H1 (cell line): ENCODE measurements at regions not wholly inside any gene's neighbourhood (a gene's known extent, or its start where the extent isn't known, plus 50 kb on each side); places are given as distances from the start of the nearest gene placed in this dataset.

ENCODE experiments used
- CTCF ChIA-PET: fragments of 300-600 bp; sonication (Branson Sonifier 250); formaldehyde crosslinking; loops from one replicate; lab custom pipeline; 2021; ENCODE audit not compliant: partially characterized antibody; lab: Charles Lee
- POLR2A ChIA-PET: fragments of 300-600 bp; sonication (Branson Sonifier 250); formaldehyde crosslinking; loops from one replicate; lab custom pipeline; 2021; ENCODE audit warnings: inconsistent platforms; ENCODE audit not compliant: partially characterized antibody; lab: Charles Lee
- DNase-seq, 2 experiments: peaks; one replicate each; pipeline versions ENCODE4 v3.0.0 to v3.0.0-alpha.2; 2010 to 2022; ENCODE audit warnings: low spot score in 2 of 2, low read depth in 1 of 2, mixed read lengths in 1 of 2
- FAIRE-seq: peaks from 2 replicates; lab custom pipeline; 2011; peaks lifted over from hg19 to GRCh38; lab: Jason Lieb, UNC
- H2AFZ ChIP-seq: 2 replicates; pipeline ENCODE4 v1.8.1; 2012; ENCODE audit warnings: low read length, inconsistent platforms
- H2AK5ac ChIP-seq: 2 replicates; pipeline ENCODE4 v1.6.1; 2013; ENCODE audit warnings: low read depth, low read length
- H2BK120ac ChIP-seq: replicated peaks from 2 replicates; pipeline ENCODE3; 2013; ENCODE audit warnings: low read depth, low read length, inconsistent platforms
- H2BK12ac ChIP-seq: 2 replicates; pipeline ENCODE4 v1.6.1; 2013; ENCODE audit warnings: low read depth, low read length
- H2BK15ac ChIP-seq: 2 replicates; pipeline ENCODE4 v1.6.1; 2013; ENCODE audit warnings: low read length
- H2BK20ac ChIP-seq: 2 replicates; pipeline ENCODE4 v1.6.1; 2013; ENCODE audit warnings: low read length
- H2BK5ac ChIP-seq: 2 replicates; pipeline ENCODE4 v1.6.1; 2013; ENCODE audit warnings: low read depth, low read length
- H3K14ac ChIP-seq: 2 replicates; pipeline ENCODE4 v1.6.1; 2013; ENCODE audit warnings: inconsistent platforms; ENCODE audit not compliant: insufficient read length
- H3K18ac ChIP-seq: 2 replicates; pipeline ENCODE4 v1.6.1; 2013; ENCODE audit warnings: low read length; ENCODE audit errors: extremely low read depth
- H3K23ac ChIP-seq: 2 replicates; pipeline ENCODE4 v1.6.1; 2013; ENCODE audit warnings: inconsistent platforms; ENCODE audit not compliant: insufficient read length
- H3K23me2 ChIP-seq: 2 replicates; pipeline ENCODE4 v1.6.1; 2013; ENCODE audit warnings: low read depth, low read length
- H3K27ac ChIP-seq: 2 replicates; pipeline ENCODE4 v1.6.1; 2011; ENCODE audit warnings: low read depth, low read length, inconsistent platforms
- H3K27me3 ChIP-seq, 4 experiments: replicated peaks in 1 of 4; 1 replicate in 1 of 4; 2 replicates in 3 of 4; pipeline versions ENCODE4 v1.6.1 to v1.8.1; 2011 to 2013; ENCODE audit warnings: low read length in 3 of 4, mild to moderate bottlenecking in 3 of 4, inconsistent platforms in 2 of 4, mixed read lengths in 2 of 4, moderate library complexity in 1 of 4; ENCODE audit not compliant: control insufficient read depth in 3 of 4, insufficient read depth in 3 of 4; ENCODE audit errors: extremely low read depth in 1 of 4
- H3K36me3 ChIP-seq, 4 experiments: 2 replicates each; pipeline versions ENCODE4 v1.6.1 to v1.8.1; 2011 to 2013; ENCODE audit warnings: mild to moderate bottlenecking in 4 of 4, low read length in 3 of 4, moderate library complexity in 2 of 4, control low read depth in 1 of 4, inconsistent platforms in 1 of 4; ENCODE audit not compliant: insufficient read depth in 4 of 4, control insufficient read depth in 2 of 4
- H3K4ac ChIP-seq: replicated peaks from 2 replicates; pipeline ENCODE3; 2013; ENCODE audit warnings: low read length, low read depth, mixed read lengths, inconsistent platforms; ENCODE audit not compliant: insufficient read length
- H3K4me1 ChIP-seq, 4 experiments: replicated peaks in 1 of 4; 1 replicate in 1 of 4; 2 replicates in 3 of 4; pipeline versions ENCODE4 v1.6.1 to v1.8.1; 2011 to 2013; ENCODE audit warnings: low read length in 3 of 4, inconsistent platforms in 2 of 4, mixed read lengths in 1 of 4; ENCODE audit not compliant: insufficient read depth in 4 of 4, control insufficient read depth in 3 of 4
- H3K4me2 ChIP-seq, 2 experiments: 2 replicates each; pipeline versions ENCODE4 v1.6.1 to v1.8.1; 2011 to 2013; ENCODE audit warnings: low read depth in 2 of 2, low read length in 2 of 2, control low read depth in 1 of 2, inconsistent platforms in 1 of 2, mild to moderate bottlenecking in 1 of 2; ENCODE audit not compliant: insufficient read depth in 1 of 2
- H3K4me3 ChIP-seq, 4 experiments: fragments of 200-600, 300-600 bp in 1 of 4; sonication (generic), shearing (Covaris generic), sonication (Bioruptor Twin) in 1 of 4; 2 replicates each; pipeline versions ENCODE4 v1.5.1 to v1.8.1; 2011 to 2016; ENCODE audit warnings: low read length in 4 of 4, low read depth in 3 of 4, control low read depth in 2 of 4, inconsistent platforms in 2 of 4, mild to moderate bottlenecking in 2 of 4, mixed read lengths in 1 of 4, moderate library complexity in 1 of 4; ENCODE audit not compliant: insufficient read depth in 2 of 4; ENCODE audit errors: extremely low read depth in 1 of 4
- H3K56ac ChIP-seq: replicated peaks from 2 replicates; pipeline ENCODE3; 2013; ENCODE audit warnings: low read depth, mild to moderate bottlenecking, mixed read lengths, low read length, inconsistent platforms; ENCODE audit not compliant: insufficient read length
- H3K79me1 ChIP-seq: 2 replicates; pipeline ENCODE4 v1.6.1; 2013; ENCODE audit warnings: low read depth, low read length, control low read depth
- H3K79me2 ChIP-seq, 2 experiments: 2 replicates each; pipeline versions ENCODE4 v1.6.1 to v1.8.1; 2012 to 2013; ENCODE audit warnings: low read length in 2 of 2, mild to moderate bottlenecking in 2 of 2, inconsistent platforms in 1 of 2; ENCODE audit not compliant: insufficient read depth in 2 of 2, control insufficient read depth in 1 of 2
- H3K9ac ChIP-seq, 4 experiments: replicated peaks in 1 of 4; 1 replicate in 1 of 4; 2 replicates in 3 of 4; pipeline versions ENCODE4 v1.6.1 to v1.8.1; 2011 to 2013; ENCODE audit warnings: low read depth in 3 of 4, low read length in 3 of 4, control low read depth in 2 of 4, mild to moderate bottlenecking in 2 of 4, moderate library complexity in 2 of 4, inconsistent platforms in 1 of 4; ENCODE audit errors: extremely low read depth in 1 of 4
- H3K9me3 ChIP-seq, 2 experiments: 2 replicates each; pipeline versions ENCODE4 v1.6.1 to v1.8.1; 2012 to 2013; ENCODE audit warnings: mild to moderate bottlenecking in 2 of 2, moderate library complexity in 2 of 2, control low read depth in 1 of 2, inconsistent platforms in 1 of 2, low read depth in 1 of 2, low read length in 1 of 2, mixed read lengths in 1 of 2; ENCODE audit not compliant: insufficient read depth in 2 of 2
- H4K20me1 ChIP-seq, 2 experiments: replicated peaks in 1 of 2; 2 replicates each; pipeline versions ENCODE3 to v1.8.1; 2011 to 2013; ENCODE audit warnings: inconsistent platforms in 2 of 2, low read length in 2 of 2, mild to moderate bottlenecking in 1 of 2; ENCODE audit not compliant: insufficient read depth in 2 of 2, control insufficient read depth in 1 of 2
- H4K5ac ChIP-seq: 2 replicates; pipeline ENCODE4 v1.6.1; 2013; ENCODE audit warnings: low read length, low read depth, mixed read lengths, inconsistent platforms; ENCODE audit not compliant: insufficient read length
- H4K8ac ChIP-seq: 2 replicates; pipeline ENCODE4 v1.8.0; 2013; ENCODE audit warnings: mild to moderate bottlenecking, moderate library complexity, low read length, inconsistent platforms; ENCODE audit not compliant: insufficient read depth; ENCODE audit errors: extremely low read depth
- H4K91ac ChIP-seq: replicated peaks from 2 replicates; pipeline ENCODE3; 2013; ENCODE audit warnings: low read length, mixed read lengths, inconsistent platforms; ENCODE audit not compliant: insufficient read length
- NANOG ChIP-seq: IDR thresholded peaks from 2 replicates; pipeline ENCODE4 v1.6.1; 2011; ENCODE audit warnings: low read length, low read depth, mild to moderate bottlenecking, inconsistent platforms; ENCODE audit not compliant: insufficient read depth, poor library complexity, severe bottlenecking
- RNF2 ChIP-seq: fragments of 200-900, 300-1000 bp; sonication (generic); IDR thresholded peaks from 2 replicates; pipeline ENCODE4 v1.7.1; 2016; ENCODE audit warnings: borderline replicate concordance, low read depth, mild to moderate bottlenecking, antibody characterized with exemption, low read length; ENCODE audit not compliant: poor library complexity, severe bottlenecking; ENCODE audit errors: missing control alignments
- SAP30 ChIP-seq: fragments of 300-600 bp; sonication (generic); IDR thresholded peaks from 2 replicates; pipeline ENCODE4 v1.7.1; 2012; ENCODE audit warnings: low read length, moderate library complexity, mild to moderate bottlenecking, inconsistent platforms; ENCODE audit not compliant: insufficient read depth, insufficient replicate concordance

DNA sequence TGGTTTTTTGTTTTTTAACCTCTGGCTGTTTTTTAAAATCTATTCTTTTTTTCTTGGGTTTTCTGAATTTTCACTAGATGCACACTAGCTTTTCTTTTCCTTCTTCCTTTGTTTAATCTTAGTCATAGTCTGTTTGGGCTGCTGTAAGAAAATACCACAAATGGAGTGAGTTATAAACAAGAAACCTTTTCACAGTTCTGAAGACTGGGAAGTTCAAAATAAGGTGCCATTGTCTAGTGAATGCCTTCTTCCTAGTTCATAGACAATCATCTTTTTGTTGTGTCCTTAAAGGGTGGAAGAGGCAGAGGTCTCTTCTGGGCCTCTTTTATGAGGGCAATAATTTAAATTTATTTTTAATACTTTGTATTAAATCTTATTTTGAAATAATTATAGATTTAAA is 532.9 kb upstream of the ANO5 start:
- Histone ChIP-seq H3K9ac (no peak overlapping the region), H2BK5ac (no peak overlapping the region), H3K18ac (no peak overlapping the region), H4K5ac (no peak overlapping the region), H2AK5ac (no peak overlapping the region), H3K4me1 (no peaks in the 10 kb centered on the region), H2AFZ (no peak overlapping the region), H3K23ac (no peak overlapping the region), H4K8ac (no peak overlapping the region), H3K14ac (no peak overlapping the region)
- CTCF ChIA-PET = interaction anchor here (0.5 to 0.6 kb wide), 2 partner anchors 492 to 747 kb away, joined by 3 to 4 read pairs; no protein-coding TSS in a partner anchor
- no peak for TF ChIP-seq SAP30
- no peak for TF ChIP-seq RNF2
- no peak for TF ChIP-seq NANOG
- TF ChIP-seq, all 59 proteins: peak for 0
- no peak overlapping the region for H3K4me3 ChIP-seq
- FAIRE-seq (no peak), DNase-seq (no peak)
- no peak overlapping the region for H2BK15ac ChIP-seq
- H4K91ac ChIP-seq = no peak overlapping the region
- H3K23me2 ChIP-seq = no peaks in the 10 kb centered on the region
- H3K79me2 ChIP-seq = no peaks in the 10 kb centered on the region
- no peaks in the 10 kb centered on the region for H3K79me1 ChIP-seq
- H3K9me3 ChIP-seq = no peaks in the 10 kb centered on the region
- no peak overlapping the region for H3K56ac ChIP-seq
- H4K20me1 ChIP-seq = no peaks in the 10 kb centered on the region
- H2BK20ac ChIP-seq = no peak overlapping the region
- no peak overlapping the region for H2BK12ac ChIP-seq
- POLR2A ChIA-PET = no interaction called here
- H3K4ac ChIP-seq = no peak overlapping the region
- no peak overlapping the region for H2BK120ac ChIP-seq
- no peaks in the 10 kb centered on the region for H3K36me3 ChIP-seq
- H3K4me2 ChIP-seq = no peak overlapping the region
- no peaks in the 10 kb centered on the region for H3K27me3 ChIP-seq
- no peak overlapping the region for H3K27ac ChIP-seq
